Duodenal mucosa (tissue), 2 donors: ENCODE measurements at regions not wholly inside any gene's neighbourhood (a gene's known extent, or its start where the extent isn't known, plus 50 kb on each side); places are given as distances from the start of the nearest gene placed in this dataset.
"Not testable (repeated sequence)": the region's sequence is repeated elsewhere in the genome, so short reads cannot be mapped to it uniquely, and the experiment has no call there.

Source experiments
- H3K27ac ChIP-seq: one replicate; pipeline ENCODE4 v1.7.0; 2013; ENCODE audit warnings: low read depth, low read length
- H3K27me3 ChIP-seq, 2 donors: one replicate each; pipeline ENCODE4 v1.7.0; 2013; ENCODE audit warnings: low read length in 2 of 2, control low read depth in 1 of 2; ENCODE audit not compliant: insufficient read depth in 2 of 2, control insufficient read depth in 1 of 2
- H3K36me3 ChIP-seq, 2 donors: one replicate each; pipeline ENCODE4 v1.7.0; 2013; ENCODE audit warnings: low read length in 2 of 2, control low read depth in 1 of 2; ENCODE audit not compliant: insufficient read depth in 2 of 2, control insufficient read depth in 1 of 2
- H3K4me1 ChIP-seq, 2 donors: one replicate each; pipeline ENCODE4 v1.7.0; 2013; ENCODE audit warnings: low read length in 2 of 2, control low read depth in 1 of 2; ENCODE audit not compliant: insufficient read depth in 2 of 2, control insufficient read depth in 1 of 2
- H3K4me3 ChIP-seq, 2 donors: one replicate each; pipeline ENCODE4 v1.7.0; 2013; ENCODE audit warnings: low read length in 2 of 2, low read depth in 1 of 2
- H3K9ac ChIP-seq, 2 donors: one replicate each; pipeline ENCODE4 v1.7.0; 2013; ENCODE audit warnings: low read length in 2 of 2, low read depth in 1 of 2
- H3K9me3 ChIP-seq, 2 donors: one replicate each; pipeline ENCODE4 v1.7.0; 2013; ENCODE audit warnings: low read length in 2 of 2, control low read depth in 1 of 2; ENCODE audit not compliant: control insufficient read depth in 1 of 2

DNA sequence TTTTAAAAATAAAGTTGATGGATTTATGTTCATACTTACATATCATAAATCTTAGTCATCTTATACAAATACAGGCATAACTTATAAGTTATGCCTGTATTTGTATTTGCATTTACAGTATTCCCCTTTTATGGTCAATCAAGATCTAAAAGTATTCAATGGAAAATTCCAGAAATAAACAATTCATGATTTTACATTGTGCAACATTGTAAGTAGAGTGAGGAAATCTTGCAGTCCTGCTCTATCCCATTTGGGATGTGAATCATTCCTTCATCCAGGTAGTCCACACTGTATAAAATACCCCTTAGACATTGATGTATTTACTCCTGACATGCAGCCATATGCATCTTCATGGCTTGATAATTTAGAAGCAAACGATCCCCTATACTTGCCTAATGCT lies 795.3 kb downstream of the SLITRK1 start:
- H3K9me3 ChIP-seq = peaks cover 3 to 29% of the 10 kb centered on the region in 2 donors
- no peaks in the 10 kb centered on the region for H3K27me3 ChIP-seq
- no peaks in the 10 kb centered on the region for H3K4me1 ChIP-seq
- no peak overlapping the region for H3K4me3 ChIP-seq
- H3K9ac ChIP-seq = no peak overlapping the region
- no peak overlapping the region for H3K27ac ChIP-seq
- H3K36me3 ChIP-seq = no peaks in the 10 kb centered on the region

DNA sequence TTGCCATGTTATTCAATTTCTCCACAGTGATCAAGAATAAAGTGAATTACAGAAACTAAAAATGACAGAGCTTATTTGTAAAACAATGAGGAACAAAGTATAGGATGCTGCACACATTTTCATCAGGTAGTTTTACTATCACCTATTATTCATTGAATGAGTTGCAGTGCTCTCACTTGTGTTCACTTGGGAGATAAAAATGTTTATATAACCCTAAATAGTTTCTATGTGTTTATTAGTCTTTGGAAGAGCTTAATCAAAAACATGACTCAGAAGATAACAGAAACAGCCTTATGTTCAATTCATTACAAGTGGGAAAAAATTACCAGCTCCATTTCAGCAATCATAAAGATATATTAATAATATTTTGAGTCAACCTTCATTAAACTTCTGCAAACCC lies 796.2 kb downstream of the SLITRK1 start:
- Histone ChIP-seq H3K27ac (no peak overlapping the region), H3K27me3 (no peaks in the 10 kb centered on the region)

GRCh38 chr13:83085186-83085900 lies 796.9 kb downstream of the SLITRK1 start:
- Histone ChIP-seq H3K9me3 (peaks cover 3 to 21% of the 10 kb centered on the region in 2 donors), H3K27me3 (no peaks in the 10 kb centered on the region), H3K27ac (no peak overlapping the region), H3K36me3 (no peaks in the 10 kb centered on the region), H3K9ac (no peak overlapping the region), H3K4me3 (no peak overlapping the region), H3K4me1 (no peaks in the 10 kb centered on the region)

More for the DNA sequence above, 796.2 kb downstream of the SLITRK1 start:
- Histone ChIP-seq H3K9ac (no peak overlapping the region), H3K4me1 (no peaks in the 10 kb centered on the region), H3K36me3 (no peaks in the 10 kb centered on the region), H3K9me3 (peaks cover 3 to 25% of the 10 kb centered on the region in 2 donors), H3K4me3 (no peak overlapping the region)

- Histone ChIP-seq H3K9ac (no peak overlapping the region), H3K36me3 (no peaks in the 10 kb centered on the region), H3K4me1 (no peaks in the 10 kb centered on the region), H3K9me3 (peaks cover 8 to 13% of the 10 kb centered on the region in 2 donors), H3K4me3 (no peak overlapping the region), H3K27ac (no peak overlapping the region), H3K27me3 (no peaks in the 10 kb centered on the region)
Measured at GRCh38 chr13:83077499-83077898, 804.8 kb downstream of the SLITRK1 start.

DNA sequence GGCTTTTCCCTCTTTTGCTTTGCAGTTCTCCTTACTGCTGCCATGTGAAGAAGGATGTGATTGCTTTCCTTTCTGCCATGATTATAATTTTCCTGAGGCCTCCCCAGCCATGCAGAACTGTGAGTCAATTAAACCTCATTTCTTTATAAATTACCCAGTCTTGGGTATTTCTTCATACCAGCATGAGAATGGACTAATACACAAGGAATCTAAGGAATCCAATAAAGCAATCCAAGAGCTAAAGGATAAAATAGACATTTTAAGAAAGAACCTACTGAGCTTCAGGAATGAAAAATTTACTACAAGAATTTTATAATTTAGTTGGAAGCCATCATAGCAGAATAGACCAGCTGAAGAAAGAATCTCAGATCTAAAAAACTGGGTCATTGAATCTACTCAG lies 808.3 kb downstream of the SLITRK1 start:
- H3K27ac ChIP-seq, H3K36me3 ChIP-seq, H3K27me3 ChIP-seq, H3K9ac ChIP-seq, H3K4me3 ChIP-seq, H3K4me1 ChIP-seq: not testable (repeated sequence)
- peaks cover 13 to 14% of the 10 kb centered on the region in 2 donors for H3K9me3 ChIP-seq

GRCh38 chr13:83065108-83065507 lies 817.2 kb downstream of the SLITRK1 start:
- no peaks in the 10 kb centered on the region for H3K36me3 ChIP-seq
- H3K9ac ChIP-seq = no peak overlapping the region
- no peak overlapping the region for H3K4me3 ChIP-seq
- H3K9me3 ChIP-seq = peaks cover 0 to 6% of the 10 kb centered on the region in 2 donors
- H3K27ac ChIP-seq = no peak overlapping the region
- no peaks in the 10 kb centered on the region for H3K4me1 ChIP-seq
- H3K27me3 ChIP-seq = no peaks in the 10 kb centered on the region

DNA sequence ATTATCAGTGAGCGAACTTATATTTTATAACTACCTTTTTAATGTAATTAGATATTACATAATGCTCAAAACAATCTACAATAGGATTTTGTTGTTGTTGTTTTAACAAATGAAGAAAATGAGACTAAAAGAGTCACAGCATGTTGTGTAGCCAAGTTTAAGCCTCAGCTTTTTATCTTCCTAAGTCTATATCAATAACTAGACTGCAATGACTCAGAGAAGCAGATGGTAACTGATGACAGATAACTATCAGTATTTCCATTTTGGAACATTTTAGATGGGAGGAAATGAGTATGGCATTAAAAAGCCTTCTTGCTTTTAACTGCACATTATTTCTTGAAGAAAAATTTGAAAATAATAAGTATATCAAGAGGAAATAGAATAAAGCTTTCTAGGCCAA lies 825.2 kb downstream of the SLITRK1 start:
- H3K4me1 ChIP-seq = no peaks in the 10 kb centered on the region
- no peak overlapping the region for H3K27ac ChIP-seq
- H3K36me3 ChIP-seq = no peaks in the 10 kb centered on the region
- no peak overlapping the region for H3K9ac ChIP-seq
- no peaks in the 10 kb centered on the region for H3K27me3 ChIP-seq
- H3K4me3 ChIP-seq = no peak overlapping the region
- peaks cover 0 to under 1% of the 10 kb centered on the region in 2 donors for H3K9me3 ChIP-seq

GRCh38 chr13:83056269-83056668 lies 826.0 kb downstream of the SLITRK1 start:
- Histone ChIP-seq H3K36me3 (no peaks in the 10 kb centered on the region), H3K9ac (no peak overlapping the region), H3K4me3 (no peak overlapping the region), H3K27me3 (no peaks in the 10 kb centered on the region), H3K4me1 (no peaks in the 10 kb centered on the region), H3K9me3 (peaks cover 0 to 5% of the 10 kb centered on the region in 2 donors), H3K27ac (no peak overlapping the region)

- Histone ChIP-seq H3K27me3 (no peaks in the 10 kb centered on the region), H3K9me3 (peaks cover 5 to 23% of the 10 kb centered on the region in 2 donors), H3K4me3 (no peak overlapping the region), H3K4me1 (no peaks in the 10 kb centered on the region), H3K9ac (no peak overlapping the region), H3K27ac (no peak overlapping the region), H3K36me3 (no peaks in the 10 kb centered on the region)
Measured at GRCh38 chr13:83048419-83048818, 833.9 kb downstream of the SLITRK1 start.

- peaks cover 4 to 6% of the 10 kb centered on the region in 2 donors for H3K9me3 ChIP-seq
- H3K27ac ChIP-seq = no peak overlapping the region
- H3K4me3 ChIP-seq = no peak overlapping the region
- no peak overlapping the region for H3K9ac ChIP-seq
- H3K27me3 ChIP-seq = no peaks in the 10 kb centered on the region
- H3K36me3 ChIP-seq = no peaks in the 10 kb centered on the region
- H3K4me1 ChIP-seq = no peaks in the 10 kb centered on the region
Measured at GRCh38 chr13:83024955-83025594, 857.2 kb downstream of the SLITRK1 start.
